ENCODE measurements at regions not wholly inside any gene's neighbourhood (a gene's known extent, or its start where the extent isn't known, plus 50 kb on each side); places are given as distances from the start of the nearest gene placed in this dataset.

GRCh38 chr2:195489101-195489500 lies 167.9 kb upstream of the SLC39A10 start:
- Histone ChIP-seq H3K4me1 (ENCODE audit: control insufficient read depth, low read depth, low read length) (peaks cover 6% of the 10 kb centered on the region), H3K36me3 (ENCODE audit: control insufficient read depth, low read depth, low read length) (no peaks in the 10 kb centered on the region), H3K27ac (ENCODE audit: low read length) (no peak overlapping the region), H3K9ac (ENCODE audit: low read length) (no peak overlapping the region), H3K4me3 (ENCODE audit: low read length) (no peak overlapping the region), H3K9me3 (ENCODE audit: control insufficient read depth, low read depth, low read length) (no peaks in the 10 kb centered on the region), H3K27me3 (ENCODE audit: control insufficient read depth, insufficient read depth, low read length) (no peaks in the 10 kb centered on the region)

- H3K9ac ChIP-seq (ENCODE audit: low read length) = no peak overlapping the region
- H3K27ac ChIP-seq (ENCODE audit: low read length) = no peak overlapping the region
- no peaks in the 10 kb centered on the region for H3K9me3 ChIP-seq (ENCODE audit: control insufficient read depth, low read depth, low read length)
- H3K4me3 ChIP-seq (ENCODE audit: low read length) = no peak overlapping the region
- peaks cover 6% of the 10 kb centered on the region for H3K4me1 ChIP-seq (ENCODE audit: control insufficient read depth, low read depth, low read length)
- H3K36me3 ChIP-seq (ENCODE audit: control insufficient read depth, low read depth, low read length) = no peaks in the 10 kb centered on the region
- H3K27me3 ChIP-seq (ENCODE audit: control insufficient read depth, insufficient read depth, low read length) = no peaks in the 10 kb centered on the region
These were observed 168.5 kb upstream of the SLC39A10 start for GRCh38 chr2:195488567-195488966.

- peaks cover 6% of the 10 kb centered on the region for H3K4me1 ChIP-seq (ENCODE audit: control insufficient read depth, low read depth, low read length)
- H3K27ac ChIP-seq (ENCODE audit: low read length) = no peak overlapping the region
- H3K27me3 ChIP-seq (ENCODE audit: control insufficient read depth, insufficient read depth, low read length) = no peaks in the 10 kb centered on the region
- no peaks in the 10 kb centered on the region for H3K36me3 ChIP-seq (ENCODE audit: control insufficient read depth, low read depth, low read length)
- H3K9me3 ChIP-seq (ENCODE audit: control insufficient read depth, low read depth, low read length) = no peaks in the 10 kb centered on the region
- no peak overlapping the region for H3K4me3 ChIP-seq (ENCODE audit: low read length)
- no peak overlapping the region for H3K9ac ChIP-seq (ENCODE audit: low read length)
These were observed 169.9 kb upstream of the SLC39A10 start for GRCh38 chr2:195486987-195487644.

- H3K4me3 ChIP-seq (ENCODE audit: low read length) = no peak overlapping the region
- no peak overlapping the region for H3K9ac ChIP-seq (ENCODE audit: low read length)
- peaks cover 6% of the 10 kb centered on the region for H3K4me1 ChIP-seq (ENCODE audit: control insufficient read depth, low read depth, low read length)
- no peak overlapping the region for H3K27ac ChIP-seq (ENCODE audit: low read length)
- no peaks in the 10 kb centered on the region for H3K36me3 ChIP-seq (ENCODE audit: control insufficient read depth, low read depth, low read length)
- H3K27me3 ChIP-seq (ENCODE audit: control insufficient read depth, insufficient read depth, low read length) = no peaks in the 10 kb centered on the region
- H3K9me3 ChIP-seq (ENCODE audit: control insufficient read depth, low read depth, low read length) = no peaks in the 10 kb centered on the region
These were observed 170.5 kb upstream of the SLC39A10 start for GRCh38 chr2:195486520-195486919.

GRCh38 chr2:195482010-195482409 lies 175.0 kb upstream of the SLC39A10 start:
- no peak overlapping the region for H3K9ac ChIP-seq (ENCODE audit: low read length)

GRCh38 chr2:195480121-195480520 lies 176.9 kb upstream of the SLC39A10 start:
- Histone ChIP-seq H3K4me3 (ENCODE audit: low read length) (no peak overlapping the region), H3K27ac (ENCODE audit: low read length) (no peak overlapping the region), H3K36me3 (ENCODE audit: control insufficient read depth, low read depth, low read length) (no peaks in the 10 kb centered on the region), H3K9ac (ENCODE audit: low read length) (no peak overlapping the region), H3K9me3 (ENCODE audit: control insufficient read depth, low read depth, low read length) (no peaks in the 10 kb centered on the region), H3K27me3 (ENCODE audit: control insufficient read depth, insufficient read depth, low read length) (no peaks in the 10 kb centered on the region), H3K4me1 (ENCODE audit: control insufficient read depth, low read depth, low read length) (no peaks in the 10 kb centered on the region)

More at GRCh38 chr2:195482010-195482409, 175.0 kb upstream of the SLC39A10 start:
- no peak overlapping the region for H3K27ac ChIP-seq (ENCODE audit: low read length)
- no peaks in the 10 kb centered on the region for H3K27me3 ChIP-seq (ENCODE audit: control insufficient read depth, insufficient read depth, low read length)
- H3K4me1 ChIP-seq (ENCODE audit: control insufficient read depth, low read depth, low read length) = peaks cover under 1% of the 10 kb centered on the region
- no peak overlapping the region for H3K4me3 ChIP-seq (ENCODE audit: low read length)
- H3K9me3 ChIP-seq (ENCODE audit: control insufficient read depth, low read depth, low read length) = no peaks in the 10 kb centered on the region
- no peaks in the 10 kb centered on the region for H3K36me3 ChIP-seq (ENCODE audit: control insufficient read depth, low read depth, low read length)

- Histone ChIP-seq H3K36me3 (ENCODE audit: control insufficient read depth, low read depth, low read length) (no peaks in the 10 kb centered on the region), H3K4me1 (ENCODE audit: control insufficient read depth, low read depth, low read length) (no peaks in the 10 kb centered on the region), H3K9me3 (ENCODE audit: control insufficient read depth, low read depth, low read length) (no peaks in the 10 kb centered on the region), H3K27me3 (ENCODE audit: control insufficient read depth, insufficient read depth, low read length) (no peaks in the 10 kb centered on the region), H3K4me3 (ENCODE audit: low read length) (no peak overlapping the region), H3K27ac (ENCODE audit: low read length) (no peak overlapping the region), H3K9ac (ENCODE audit: low read length) (no peak overlapping the region)
These were observed 177.6 kb upstream of the SLC39A10 start for GRCh38 chr2:195479407-195479806.

GRCh38 chr2:195477996-195478382 lies 179.0 kb upstream of the SLC39A10 start:
- H3K4me3 ChIP-seq (ENCODE audit: low read length) = no peak overlapping the region

GRCh38 chr2:195477248-195477995 lies 179.6 kb upstream of the SLC39A10 start:
- no peaks in the 10 kb centered on the region for H3K9me3 ChIP-seq (ENCODE audit: control insufficient read depth, low read depth, low read length)
- H3K27ac ChIP-seq (ENCODE audit: low read length) = no peak overlapping the region
- no peaks in the 10 kb centered on the region for H3K36me3 ChIP-seq (ENCODE audit: control insufficient read depth, low read depth, low read length)
- H3K4me1 ChIP-seq (ENCODE audit: control insufficient read depth, low read depth, low read length) = no peaks in the 10 kb centered on the region
- no peak overlapping the region for H3K4me3 ChIP-seq (ENCODE audit: low read length)
- no peak overlapping the region for H3K9ac ChIP-seq (ENCODE audit: low read length)
- no peaks in the 10 kb centered on the region for H3K27me3 ChIP-seq (ENCODE audit: control insufficient read depth, insufficient read depth, low read length)

More at GRCh38 chr2:195477996-195478382, 179.0 kb upstream of the SLC39A10 start:
- Histone ChIP-seq H3K27me3 (ENCODE audit: control insufficient read depth, insufficient read depth, low read length) (no peaks in the 10 kb centered on the region), H3K27ac (ENCODE audit: low read length) (no peak overlapping the region), H3K4me1 (ENCODE audit: control insufficient read depth, low read depth, low read length) (no peaks in the 10 kb centered on the region), H3K9ac (ENCODE audit: low read length) (no peak overlapping the region), H3K36me3 (ENCODE audit: control insufficient read depth, low read depth, low read length) (no peaks in the 10 kb centered on the region), H3K9me3 (ENCODE audit: control insufficient read depth, low read depth, low read length) (no peaks in the 10 kb centered on the region)

- H3K27me3 ChIP-seq (ENCODE audit: control insufficient read depth, insufficient read depth, low read length) = no peaks in the 10 kb centered on the region
- no peaks in the 10 kb centered on the region for H3K9me3 ChIP-seq (ENCODE audit: control insufficient read depth, low read depth, low read length)
- no peak overlapping the region for H3K9ac ChIP-seq (ENCODE audit: low read length)
- H3K4me1 ChIP-seq (ENCODE audit: control insufficient read depth, low read depth, low read length) = no peaks in the 10 kb centered on the region
- H3K4me3 ChIP-seq (ENCODE audit: low read length) = no peak overlapping the region
- no peak overlapping the region for H3K27ac ChIP-seq (ENCODE audit: low read length)
- no peaks in the 10 kb centered on the region for H3K36me3 ChIP-seq (ENCODE audit: control insufficient read depth, low read depth, low read length)
These were observed 181.7 kb upstream of the SLC39A10 start for GRCh38 chr2:195475336-195475735.

GRCh38 chr2:195473862-195474261 lies 183.2 kb upstream of the SLC39A10 start:
- H3K4me3 ChIP-seq (ENCODE audit: low read length) = no peak overlapping the region
- no peak overlapping the region for H3K27ac ChIP-seq (ENCODE audit: low read length)
- no peaks in the 10 kb centered on the region for H3K9me3 ChIP-seq (ENCODE audit: control insufficient read depth, low read depth, low read length)
- H3K36me3 ChIP-seq (ENCODE audit: control insufficient read depth, low read depth, low read length) = no peaks in the 10 kb centered on the region
- no peaks in the 10 kb centered on the region for H3K27me3 ChIP-seq (ENCODE audit: control insufficient read depth, insufficient read depth, low read length)
- no peaks in the 10 kb centered on the region for H3K4me1 ChIP-seq (ENCODE audit: control insufficient read depth, low read depth, low read length)
- no peak overlapping the region for H3K9ac ChIP-seq (ENCODE audit: low read length)
